ENCODE measurements at regions not wholly inside any gene's neighbourhood (a gene's known extent, or its start where the extent isn't known, plus 50 kb on each side); places are given as distances from the start of the nearest gene placed in this dataset.

- TF ChIP-seq CTCF (IDR thresholded peaks at IDR 0.05), result no peak
- no peak for TF ChIP-seq EP300 (IDR thresholded peaks at IDR 0.05)
- TF ChIP-seq POLR2A (IDR thresholded peaks at IDR 0.05), result no peak
These were observed 243.3 kb upstream of the AVPR1A start for GRCh38 chr12:63394349-63394748.
